ENCODE measurements at regions not wholly inside any gene's neighbourhood (a gene's known extent, or its start where the extent isn't known, plus 50 kb on each side); places are given as distances from the start of the nearest gene placed in this dataset.

GRCh38 chr13:85655040-85655439 lies 144.2 kb downstream of the SLITRK6 start:
- TF ChIP-seq, protein P1, sequence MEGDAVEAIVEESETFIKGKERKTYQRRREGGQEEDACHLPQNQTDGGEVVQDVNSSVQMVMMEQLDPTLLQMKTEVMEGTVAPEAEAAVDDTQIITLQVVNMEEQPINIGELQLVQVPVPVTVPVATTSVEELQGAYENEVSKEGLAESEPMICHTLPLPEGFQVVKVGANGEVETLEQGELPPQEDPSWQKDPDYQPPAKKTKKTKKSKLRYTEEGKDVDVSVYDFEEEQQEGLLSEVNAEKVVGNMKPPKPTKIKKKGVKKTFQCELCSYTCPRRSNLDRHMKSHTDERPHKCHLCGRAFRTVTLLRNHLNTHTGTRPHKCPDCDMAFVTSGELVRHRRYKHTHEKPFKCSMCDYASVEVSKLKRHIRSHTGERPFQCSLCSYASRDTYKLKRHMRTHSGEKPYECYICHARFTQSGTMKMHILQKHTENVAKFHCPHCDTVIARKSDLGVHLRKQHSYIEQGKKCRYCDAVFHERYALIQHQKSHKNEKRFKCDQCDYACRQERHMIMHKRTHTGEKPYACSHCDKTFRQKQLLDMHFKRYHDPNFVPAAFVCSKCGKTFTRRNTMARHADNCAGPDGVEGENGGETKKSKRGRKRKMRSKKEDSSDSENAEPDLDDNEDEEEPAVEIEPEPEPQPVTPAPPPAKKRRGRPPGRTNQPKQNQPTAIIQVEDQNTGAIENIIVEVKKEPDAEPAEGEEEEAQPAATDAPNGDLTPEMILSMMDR (IDR thresholded peaks at IDR 0.05): no peak
- TF ChIP-seq POLR2A (IDR thresholded peaks at IDR 0.05): no peak

All from esophagus squamous epithelium (tissue), 4 donors.